ENCODE measurements at regions not wholly inside any gene's neighbourhood (a gene's known extent, or its start where the extent isn't known, plus 50 kb on each side); places are given as distances from the start of the nearest gene placed in this dataset.

DNA sequence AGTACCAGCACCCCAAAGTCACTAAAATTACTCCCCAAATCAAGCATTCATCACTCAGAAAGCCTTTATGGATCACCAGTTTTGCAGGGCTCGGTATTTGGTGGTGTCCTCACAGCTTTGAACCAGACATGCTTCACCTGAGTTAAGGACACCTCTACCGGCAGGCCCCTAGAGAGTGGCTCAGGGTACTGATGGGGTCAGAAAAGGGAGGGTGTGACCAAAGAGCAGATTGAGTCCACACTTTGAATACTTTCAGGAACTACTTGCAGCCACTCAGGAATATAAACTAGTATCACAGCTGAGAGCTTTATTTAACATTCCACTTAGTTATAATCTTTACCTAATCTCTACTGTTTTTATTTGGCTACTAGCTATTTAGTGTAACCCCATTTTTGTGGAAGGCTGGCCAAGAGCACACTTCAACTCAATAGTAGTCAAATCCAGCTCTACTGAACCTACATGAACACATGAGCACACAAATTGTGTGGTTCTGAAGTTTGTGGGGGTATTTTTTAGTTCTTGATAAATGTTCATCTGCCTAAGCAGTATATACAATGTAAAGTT is 109.6 kb upstream of the SPRY1 start:
- Histone ChIP-seq H3K27me3 (replicated peaks; ENCODE audit: control insufficient read depth, insufficient read depth, low read length) (no peaks in the 10 kb centered on the region), H3K4me3 (replicated peaks; ENCODE audit: low read depth, low read length) (no peak overlapping the region), H3K36me3 (ENCODE audit: control insufficient read depth, insufficient read depth, low read length) (no peaks in the 10 kb centered on the region)
- no peak for DNase-seq (ENCODE audit: extremely low read depth, insufficient read length)
- TF ChIP-seq, protein P1, sequence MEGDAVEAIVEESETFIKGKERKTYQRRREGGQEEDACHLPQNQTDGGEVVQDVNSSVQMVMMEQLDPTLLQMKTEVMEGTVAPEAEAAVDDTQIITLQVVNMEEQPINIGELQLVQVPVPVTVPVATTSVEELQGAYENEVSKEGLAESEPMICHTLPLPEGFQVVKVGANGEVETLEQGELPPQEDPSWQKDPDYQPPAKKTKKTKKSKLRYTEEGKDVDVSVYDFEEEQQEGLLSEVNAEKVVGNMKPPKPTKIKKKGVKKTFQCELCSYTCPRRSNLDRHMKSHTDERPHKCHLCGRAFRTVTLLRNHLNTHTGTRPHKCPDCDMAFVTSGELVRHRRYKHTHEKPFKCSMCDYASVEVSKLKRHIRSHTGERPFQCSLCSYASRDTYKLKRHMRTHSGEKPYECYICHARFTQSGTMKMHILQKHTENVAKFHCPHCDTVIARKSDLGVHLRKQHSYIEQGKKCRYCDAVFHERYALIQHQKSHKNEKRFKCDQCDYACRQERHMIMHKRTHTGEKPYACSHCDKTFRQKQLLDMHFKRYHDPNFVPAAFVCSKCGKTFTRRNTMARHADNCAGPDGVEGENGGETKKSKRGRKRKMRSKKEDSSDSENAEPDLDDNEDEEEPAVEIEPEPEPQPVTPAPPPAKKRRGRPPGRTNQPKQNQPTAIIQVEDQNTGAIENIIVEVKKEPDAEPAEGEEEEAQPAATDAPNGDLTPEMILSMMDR (IDR thresholded peaks at IDR 0.05; ENCODE audit: insufficient read depth, low read length, poor library complexity, severe bottlenecking) = no peak

GRCh38 chr4:123288309-123289025 is 108.1 kb upstream of the SPRY1 start:
- no peak for DNase-seq (ENCODE audit: extremely low read depth, insufficient read length)
- TF ChIP-seq, protein P1 (IDR thresholded peaks at IDR 0.05; ENCODE audit: insufficient read depth, low read length, poor library complexity, severe bottlenecking) = no peak
- Histone ChIP-seq H3K27me3 (replicated peaks; ENCODE audit: control insufficient read depth, insufficient read depth, low read length) (no peaks in the 10 kb centered on the region), H3K4me3 (replicated peaks; ENCODE audit: low read depth, low read length) (no peak overlapping the region), H3K36me3 (ENCODE audit: control insufficient read depth, insufficient read depth, low read length) (no peaks in the 10 kb centered on the region)

GRCh38 chr4:123291329-123291728 is 105.3 kb upstream of the SPRY1 start:
- no peak for DNase-seq (ENCODE audit: extremely low read depth, insufficient read length)
- TF ChIP-seq, protein P1 (IDR thresholded peaks at IDR 0.05; ENCODE audit: insufficient read depth, low read length, poor library complexity, severe bottlenecking) = no peak
- Histone ChIP-seq H3K4me3 (replicated peaks; ENCODE audit: low read depth, low read length) (no peak overlapping the region), H3K36me3 (ENCODE audit: control insufficient read depth, insufficient read depth, low read length) (no peaks in the 10 kb centered on the region), H3K27me3 (replicated peaks; ENCODE audit: control insufficient read depth, insufficient read depth, low read length) (no peaks in the 10 kb centered on the region)

GRCh38 chr4:123297836-123298235 is 98.8 kb upstream of the SPRY1 start:
- Histone ChIP-seq H3K4me3 (replicated peaks; ENCODE audit: low read depth, low read length) (no peak overlapping the region), H3K36me3 (ENCODE audit: control insufficient read depth, insufficient read depth, low read length) (no peaks in the 10 kb centered on the region), H3K27me3 (replicated peaks; ENCODE audit: control insufficient read depth, insufficient read depth, low read length) (no peaks in the 10 kb centered on the region)
- DNase-seq (ENCODE audit: extremely low read depth, insufficient read length) = no peak
- TF ChIP-seq, protein P1 (IDR thresholded peaks at IDR 0.05; ENCODE audit: insufficient read depth, low read length, poor library complexity, severe bottlenecking) = no peak

- H3K27me3 ChIP-seq (replicated peaks; ENCODE audit: control insufficient read depth, insufficient read depth, low read length) = no peaks in the 10 kb centered on the region
- DNase-seq (ENCODE audit: extremely low read depth, insufficient read length) = no peak
Measured at GRCh38 chr4:123298261-123298660, 98.3 kb upstream of the SPRY1 start.

More at GRCh38 chr4:123298261-123298660, 98.3 kb upstream of the SPRY1 start:
- H3K4me3 ChIP-seq (replicated peaks; ENCODE audit: low read depth, low read length) = no peak overlapping the region
- TF ChIP-seq, protein P1 (IDR thresholded peaks at IDR 0.05; ENCODE audit: insufficient read depth, low read length, poor library complexity, severe bottlenecking) = no peak
- no peaks in the 10 kb centered on the region for H3K36me3 ChIP-seq (ENCODE audit: control insufficient read depth, insufficient read depth, low read length)
